ENCODE measurements at regions not wholly inside any gene's neighbourhood (a gene's known extent, or its start where the extent isn't known, plus 50 kb on each side); places are given as distances from the start of the nearest gene placed in this dataset.

- no peak overlapping the region for H3K9ac ChIP-seq (ENCODE audit: low read length)
- H3K9me3 ChIP-seq (ENCODE audit: insufficient read depth, low read depth, low read length): no peaks in the 10 kb centered on the region
- H3K27me3 ChIP-seq (ENCODE audit: insufficient read depth, low read length): no peaks in the 10 kb centered on the region
- Mint-ChIP-seq H3K36me3 (ENCODE audit: low read depth, unreplicated experiment) (no peaks in the 10 kb centered on the region), H3K4me1 (ENCODE audit: low read depth, unreplicated experiment) (no peaks in the 10 kb centered on the region), H3K27ac (ENCODE audit: unreplicated experiment) (no peak overlapping the region), H3K4me3 (ENCODE audit: unreplicated experiment) (no peak overlapping the region), H3K27me3 (ENCODE audit: low read depth, unreplicated experiment) (no peaks in the 10 kb centered on the region), H3K9me3 (ENCODE audit: unreplicated experiment) (no peaks in the 10 kb centered on the region)
- TF ChIP-seq EZH2 (IDR thresholded peaks at IDR 0.05; ENCODE audit: insufficient read depth, low read length): no peak
- TF ChIP-seq, protein P1, sequence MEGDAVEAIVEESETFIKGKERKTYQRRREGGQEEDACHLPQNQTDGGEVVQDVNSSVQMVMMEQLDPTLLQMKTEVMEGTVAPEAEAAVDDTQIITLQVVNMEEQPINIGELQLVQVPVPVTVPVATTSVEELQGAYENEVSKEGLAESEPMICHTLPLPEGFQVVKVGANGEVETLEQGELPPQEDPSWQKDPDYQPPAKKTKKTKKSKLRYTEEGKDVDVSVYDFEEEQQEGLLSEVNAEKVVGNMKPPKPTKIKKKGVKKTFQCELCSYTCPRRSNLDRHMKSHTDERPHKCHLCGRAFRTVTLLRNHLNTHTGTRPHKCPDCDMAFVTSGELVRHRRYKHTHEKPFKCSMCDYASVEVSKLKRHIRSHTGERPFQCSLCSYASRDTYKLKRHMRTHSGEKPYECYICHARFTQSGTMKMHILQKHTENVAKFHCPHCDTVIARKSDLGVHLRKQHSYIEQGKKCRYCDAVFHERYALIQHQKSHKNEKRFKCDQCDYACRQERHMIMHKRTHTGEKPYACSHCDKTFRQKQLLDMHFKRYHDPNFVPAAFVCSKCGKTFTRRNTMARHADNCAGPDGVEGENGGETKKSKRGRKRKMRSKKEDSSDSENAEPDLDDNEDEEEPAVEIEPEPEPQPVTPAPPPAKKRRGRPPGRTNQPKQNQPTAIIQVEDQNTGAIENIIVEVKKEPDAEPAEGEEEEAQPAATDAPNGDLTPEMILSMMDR (IDR thresholded peaks at IDR 0.05; ENCODE audit: insufficient read depth, low read depth, low read length): no peak
- H3K4me2 ChIP-seq (ENCODE audit: low read length): no peak overlapping the region
- FAIRE-seq (no peak), DNase-seq (ENCODE audit: low read depth) (no peak)
- no peaks in the 10 kb centered on the region for H3K4me1 ChIP-seq (ENCODE audit: insufficient read depth, low read length)
- no peaks in the 10 kb centered on the region for H4K20me1 ChIP-seq (ENCODE audit: insufficient read depth, low read length)
- H3K79me2 ChIP-seq (ENCODE audit: insufficient read depth, low read length): no peaks in the 10 kb centered on the region
- H3K36me3 ChIP-seq (ENCODE audit: insufficient read depth, low read length): no peaks in the 10 kb centered on the region
- no peak overlapping the region for H3K27ac ChIP-seq (ENCODE audit: low read depth, low read length)
- no peak overlapping the region for H2AFZ ChIP-seq (ENCODE audit: low read depth, low read length)
- H3K4me3 ChIP-seq (ENCODE audit: insufficient read depth, low read depth, low read length): no peak overlapping the region
Measured at GRCh38 chr3:146685050-146685814, 80.1 kb upstream of the PLSCR5 start.

GRCh38 chr3:146682171-146682570 lies 77.0 kb upstream of the PLSCR5 start:
- H3K4me1 Mint-ChIP-seq (ENCODE audit: low read depth, unreplicated experiment): no peaks in the 10 kb centered on the region
- no peaks in the 10 kb centered on the region for H3K9me3 Mint-ChIP-seq (ENCODE audit: unreplicated experiment)
- H3K27me3 Mint-ChIP-seq (ENCODE audit: low read depth, unreplicated experiment): no peaks in the 10 kb centered on the region
- TF ChIP-seq EZH2 (IDR thresholded peaks at IDR 0.05; ENCODE audit: insufficient read depth, low read length): no peak
- TF ChIP-seq, protein P1 (IDR thresholded peaks at IDR 0.05; ENCODE audit: insufficient read depth, low read depth, low read length): no peak
- H3K79me2 ChIP-seq (ENCODE audit: insufficient read depth, low read length): no peaks in the 10 kb centered on the region
- no peak overlapping the region for H3K27ac Mint-ChIP-seq (ENCODE audit: unreplicated experiment)
- H3K4me3 Mint-ChIP-seq (ENCODE audit: unreplicated experiment): no peak overlapping the region
- FAIRE-seq (no peak), DNase-seq (ENCODE audit: low read depth) (no peak)
- H3K4me2 ChIP-seq (ENCODE audit: low read length): no peak overlapping the region
- no peak overlapping the region for H2AFZ ChIP-seq (ENCODE audit: low read depth, low read length)
- no peaks in the 10 kb centered on the region for H4K20me1 ChIP-seq (ENCODE audit: insufficient read depth, low read length)
- H3K36me3 Mint-ChIP-seq (ENCODE audit: low read depth, unreplicated experiment): no peaks in the 10 kb centered on the region
- H3K4me3 ChIP-seq (ENCODE audit: insufficient read depth, low read depth, low read length): no peak overlapping the region
- H3K27ac ChIP-seq (ENCODE audit: low read depth, low read length): no peak overlapping the region
- H3K9me3 ChIP-seq (ENCODE audit: insufficient read depth, low read depth, low read length): no peaks in the 10 kb centered on the region
- H3K36me3 ChIP-seq (ENCODE audit: insufficient read depth, low read length): no peaks in the 10 kb centered on the region
- H3K9ac ChIP-seq (ENCODE audit: low read length): no peak overlapping the region
- no peaks in the 10 kb centered on the region for H3K4me1 ChIP-seq (ENCODE audit: insufficient read depth, low read length)
- H3K27me3 ChIP-seq (ENCODE audit: insufficient read depth, low read length): no peaks in the 10 kb centered on the region

DNA sequence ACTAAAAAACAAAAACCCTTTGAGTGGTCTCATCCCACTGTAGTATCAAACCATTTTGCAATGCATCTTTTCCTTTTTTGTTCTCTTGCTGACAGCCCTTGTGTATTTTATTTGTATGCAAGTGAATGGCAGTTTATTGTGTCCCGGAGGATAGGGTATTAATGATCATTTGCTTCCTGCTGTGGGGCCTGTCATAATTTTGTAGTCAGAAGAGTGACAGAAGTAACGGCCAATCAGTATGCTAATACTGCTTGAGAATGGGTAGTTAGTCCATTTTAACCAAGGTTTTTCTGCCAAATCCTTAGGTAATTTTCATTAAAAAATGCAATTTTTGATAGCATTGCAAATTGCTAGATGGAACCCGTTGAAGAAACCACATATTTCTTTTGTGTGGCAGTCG lies 75.5 kb upstream of the PLSCR5 start:
- DNase-seq (ENCODE audit: low read depth) (no peak), FAIRE-seq (no peak)
- no peak overlapping the region for H3K4me2 ChIP-seq (ENCODE audit: low read length)
- H3K4me1 ChIP-seq (ENCODE audit: insufficient read depth, low read length): no peaks in the 10 kb centered on the region
- no peak overlapping the region for H3K4me3 Mint-ChIP-seq (ENCODE audit: unreplicated experiment)
- no peaks in the 10 kb centered on the region for H3K36me3 Mint-ChIP-seq (ENCODE audit: low read depth, unreplicated experiment)
- no peaks in the 10 kb centered on the region for H3K9me3 Mint-ChIP-seq (ENCODE audit: unreplicated experiment)
- H3K36me3 ChIP-seq (ENCODE audit: insufficient read depth, low read length): no peaks in the 10 kb centered on the region
- no peak overlapping the region for H3K4me3 ChIP-seq (ENCODE audit: insufficient read depth, low read depth, low read length)
- H3K9ac ChIP-seq (ENCODE audit: low read length): no peak overlapping the region
- H4K20me1 ChIP-seq (ENCODE audit: insufficient read depth, low read length): no peaks in the 10 kb centered on the region
- no peak overlapping the region for H3K27ac ChIP-seq (ENCODE audit: low read depth, low read length)
- TF ChIP-seq, protein P1 (IDR thresholded peaks at IDR 0.05; ENCODE audit: insufficient read depth, low read depth, low read length): no peak
- TF ChIP-seq EZH2 (IDR thresholded peaks at IDR 0.05; ENCODE audit: insufficient read depth, low read length): no peak
- no peaks in the 10 kb centered on the region for H3K27me3 ChIP-seq (ENCODE audit: insufficient read depth, low read length)
- H3K9me3 ChIP-seq (ENCODE audit: insufficient read depth, low read depth, low read length): no peaks in the 10 kb centered on the region
- no peak overlapping the region for H3K27ac Mint-ChIP-seq (ENCODE audit: unreplicated experiment)
- H3K79me2 ChIP-seq (ENCODE audit: insufficient read depth, low read length): no peaks in the 10 kb centered on the region
- no peaks in the 10 kb centered on the region for H3K27me3 Mint-ChIP-seq (ENCODE audit: low read depth, unreplicated experiment)
- H3K4me1 Mint-ChIP-seq (ENCODE audit: low read depth, unreplicated experiment): no peaks in the 10 kb centered on the region
- H2AFZ ChIP-seq (ENCODE audit: low read depth, low read length): no peak overlapping the region
